ENCODE measurements at regions not wholly inside any gene's neighbourhood (a gene's known extent, or its start where the extent isn't known, plus 50 kb on each side); places are given as distances from the start of the nearest gene placed in this dataset.

DNA sequence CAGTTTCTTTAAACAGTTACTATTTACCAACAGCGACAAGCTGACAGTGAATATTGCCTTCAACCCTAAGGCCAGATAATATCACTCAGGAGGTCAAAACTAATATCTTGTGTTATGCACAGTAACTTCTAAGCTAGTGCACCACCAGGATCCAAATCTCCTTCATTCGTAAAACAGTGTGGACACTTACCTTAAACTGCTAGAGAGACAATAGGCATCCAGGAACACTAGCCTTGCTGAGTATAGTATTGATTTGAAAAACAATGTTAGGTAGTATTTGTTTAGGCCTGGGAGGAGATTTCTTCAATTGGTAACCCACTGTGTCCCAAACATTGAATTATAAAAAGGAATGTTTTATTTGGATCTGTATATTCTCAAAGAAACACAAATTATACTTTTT is 707.9 kb upstream of the UBE2E2 start:
- ATAC-seq: no peak
- H3K9me2 ChIP-seq (ENCODE audit: insufficient read depth): no peaks in the 10 kb centered on the region
- no TSS peak for BruUV-seq (replicated peaks)
- H4K20me1 ChIP-seq (ENCODE audit: insufficient read depth): no peaks in the 10 kb centered on the region
- no peak overlapping the region for H3K9ac ChIP-seq (ENCODE audit: low read length)
- no peaks in the 10 kb centered on the region for H3K79me2 ChIP-seq (ENCODE audit: insufficient read depth, low read length)
- H3K27ac ChIP-seq (ENCODE audit: low read depth, low read length): no peak overlapping the region
- no peaks in the 10 kb centered on the region for H3K4me1 ChIP-seq (ENCODE audit: control insufficient read depth in 1 of 2, insufficient read depth in 2 of 2, low read length in 2 of 2)
- no peak overlapping the region for H3K4me2 ChIP-seq (ENCODE audit: low read length)
- no peak overlapping the region for H2AFZ ChIP-seq (ENCODE audit: low read depth, low read length, poor library complexity, severe bottlenecking)
- peaks cover 0 to 11% of the 10 kb centered on the region in 2 experiments; a peak in 2 of 4 replicates for H3K9me3 ChIP-seq (ENCODE audit: control insufficient read depth in 1 of 2, insufficient read depth in 1 of 2, low read depth in 1 of 2, low read length in 2 of 2)
- no peaks in the 10 kb centered on the region for H3K36me3 ChIP-seq (ENCODE audit: control insufficient read depth in 1 of 2, insufficient read depth in 2 of 2, low read length in 2 of 2)
- TF ChIP-seq POLR2A (IDR thresholded peaks at IDR 0.05; ENCODE audit: borderline replicate concordance, extremely low read depth, insufficient read depth, insufficient read length) (no peak), SP1 (IDR thresholded peaks at IDR 0.05; ENCODE audit: low read depth) (no peak), ELF1 (IDR thresholded peaks at IDR 0.05; ENCODE audit: borderline replicate concordance, low read depth) (no peak)
- H3K27me3 ChIP-seq (ENCODE audit: insufficient read depth, low read length): no peaks in the 10 kb centered on the region
- H3K4me3 ChIP-seq (replicated peaks in 1 of 2; ENCODE audit: low read depth in 1 of 2, low read length in 2 of 2): no peak overlapping the region
- ChIA-PET CTCF (no interaction called here), POLR2A (no interaction called here), RAD21 (ENCODE audit: low non-redundant PET in 1 of 2, low total read pairs in 2 of 2, uncharacterized antibody in 2 of 2, unreplicated experiment in 2 of 2) (no interaction called here)
- intact Hi-C loops (cut with micrococcal nuclease): no loop called here
- no peak for DNase-seq (ENCODE audit: low read depth, low spot score)

DNA sequence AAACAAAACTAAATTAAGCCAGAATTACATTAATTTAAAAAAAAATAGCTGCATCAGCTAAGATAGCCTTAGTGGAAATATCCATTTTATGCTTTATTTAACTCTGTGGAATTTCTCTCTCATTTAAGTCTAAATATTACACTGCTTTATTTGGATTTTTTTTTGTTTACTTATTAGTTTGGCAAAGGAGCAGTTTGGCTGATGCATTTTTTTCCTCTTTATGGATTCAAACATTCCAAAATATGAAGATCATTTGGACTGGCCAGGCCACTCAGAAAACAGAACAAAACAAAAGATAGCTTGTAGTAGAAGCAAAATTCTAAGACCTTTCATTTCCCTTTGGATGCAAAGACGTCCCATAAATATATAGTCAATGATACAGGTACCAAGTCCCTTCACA is 707.3 kb upstream of the UBE2E2 start:
- intact Hi-C loops (cut with micrococcal nuclease): no loop called here
- Histone ChIP-seq H3K9ac (ENCODE audit: low read length) (no peak overlapping the region), H3K4me1 (ENCODE audit: control insufficient read depth in 1 of 2, insufficient read depth in 2 of 2, low read length in 2 of 2) (no peaks in the 10 kb centered on the region), H3K27ac (ENCODE audit: low read depth, low read length) (no peak overlapping the region), H2AFZ (ENCODE audit: low read depth, low read length, poor library complexity, severe bottlenecking) (no peak overlapping the region), H3K27me3 (ENCODE audit: insufficient read depth, low read length) (no peaks in the 10 kb centered on the region), H3K79me2 (ENCODE audit: insufficient read depth, low read length) (no peaks in the 10 kb centered on the region), H3K4me3 (replicated peaks in 1 of 2; ENCODE audit: low read depth in 1 of 2, low read length in 2 of 2) (no peak overlapping the region), H3K4me2 (ENCODE audit: low read length) (no peak overlapping the region), H3K9me3 (ENCODE audit: control insufficient read depth in 1 of 2, insufficient read depth in 1 of 2, low read depth in 1 of 2, low read length in 2 of 2) (peaks cover 0 to 11% of the 10 kb centered on the region in 2 experiments; a peak in 2 of 4 replicates), H3K9me2 (ENCODE audit: insufficient read depth) (no peaks in the 10 kb centered on the region), H4K20me1 (ENCODE audit: insufficient read depth) (no peaks in the 10 kb centered on the region), H3K36me3 (ENCODE audit: control insufficient read depth in 1 of 2, insufficient read depth in 2 of 2, low read length in 2 of 2) (no peaks in the 10 kb centered on the region)
- no TSS peak for BruUV-seq (replicated peaks)
- no peak for TF ChIP-seq EGR1 (IDR thresholded peaks at IDR 0.05; ENCODE audit: low read depth)
- no peak for TF ChIP-seq ELF1 (IDR thresholded peaks at IDR 0.05; ENCODE audit: borderline replicate concordance, low read depth)
- TF ChIP-seq JUND (IDR thresholded peaks at IDR 0.05): no peak
- TF ChIP-seq SP1 (IDR thresholded peaks at IDR 0.05; ENCODE audit: low read depth): no peak
- TF ChIP-seq POLR2AphosphoS5 (IDR thresholded peaks at IDR 0.05; ENCODE audit: low read depth, low read length): no peak
- no peak for TF ChIP-seq POLR2A (IDR thresholded peaks at IDR 0.05; ENCODE audit: borderline replicate concordance, extremely low read depth, insufficient read depth, insufficient read length)
- TF ChIP-seq, protein P1, sequence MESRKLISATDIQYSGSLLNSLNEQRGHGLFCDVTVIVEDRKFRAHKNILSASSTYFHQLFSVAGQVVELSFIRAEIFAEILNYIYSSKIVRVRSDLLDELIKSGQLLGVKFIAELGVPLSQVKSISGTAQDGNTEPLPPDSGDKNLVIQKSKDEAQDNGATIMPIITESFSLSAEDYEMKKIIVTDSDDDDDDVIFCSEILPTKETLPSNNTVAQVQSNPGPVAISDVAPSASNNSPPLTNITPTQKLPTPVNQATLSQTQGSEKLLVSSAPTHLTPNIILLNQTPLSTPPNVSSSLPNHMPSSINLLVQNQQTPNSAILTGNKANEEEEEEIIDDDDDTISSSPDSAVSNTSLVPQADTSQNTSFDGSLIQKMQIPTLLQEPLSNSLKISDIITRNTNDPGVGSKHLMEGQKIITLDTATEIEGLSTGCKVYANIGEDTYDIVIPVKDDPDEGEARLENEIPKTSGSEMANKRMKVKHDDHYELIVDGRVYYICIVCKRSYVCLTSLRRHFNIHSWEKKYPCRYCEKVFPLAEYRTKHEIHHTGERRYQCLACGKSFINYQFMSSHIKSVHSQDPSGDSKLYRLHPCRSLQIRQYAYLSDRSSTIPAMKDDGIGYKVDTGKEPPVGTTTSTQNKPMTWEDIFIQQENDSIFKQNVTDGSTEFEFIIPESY (IDR thresholded peaks at IDR 0.05; ENCODE audit: extremely low read depth, insufficient replicate concordance, low read length): no peak
- no peak for TF ChIP-seq EZH2 (IDR thresholded peaks at IDR 0.05)
- TF ChIP-seq SRF (IDR thresholded peaks at IDR 0.05; ENCODE audit: low read depth): no peak
- TF ChIP-seq, protein P2, sequence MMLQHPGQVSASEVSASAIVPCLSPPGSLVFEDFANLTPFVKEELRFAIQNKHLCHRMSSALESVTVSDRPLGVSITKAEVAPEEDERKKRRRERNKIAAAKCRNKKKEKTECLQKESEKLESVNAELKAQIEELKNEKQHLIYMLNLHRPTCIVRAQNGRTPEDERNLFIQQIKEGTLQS (IDR thresholded peaks at IDR 0.05): no peak
- no peak for TF ChIP-seq RAD21 (IDR thresholded peaks at IDR 0.05; ENCODE audit: low read depth)
- TF ChIP-seq EZH2phosphoT487 (IDR thresholded peaks at IDR 0.05; ENCODE audit: borderline replicate concordance): no peak
- TF ChIP-seq FOSL1 (IDR thresholded peaks at IDR 0.05; ENCODE audit: low read depth): no peak
- no peak for TF ChIP-seq CBX3 (IDR thresholded peaks at IDR 0.05; ENCODE audit: low read depth)
- TF ChIP-seq, protein P3, sequence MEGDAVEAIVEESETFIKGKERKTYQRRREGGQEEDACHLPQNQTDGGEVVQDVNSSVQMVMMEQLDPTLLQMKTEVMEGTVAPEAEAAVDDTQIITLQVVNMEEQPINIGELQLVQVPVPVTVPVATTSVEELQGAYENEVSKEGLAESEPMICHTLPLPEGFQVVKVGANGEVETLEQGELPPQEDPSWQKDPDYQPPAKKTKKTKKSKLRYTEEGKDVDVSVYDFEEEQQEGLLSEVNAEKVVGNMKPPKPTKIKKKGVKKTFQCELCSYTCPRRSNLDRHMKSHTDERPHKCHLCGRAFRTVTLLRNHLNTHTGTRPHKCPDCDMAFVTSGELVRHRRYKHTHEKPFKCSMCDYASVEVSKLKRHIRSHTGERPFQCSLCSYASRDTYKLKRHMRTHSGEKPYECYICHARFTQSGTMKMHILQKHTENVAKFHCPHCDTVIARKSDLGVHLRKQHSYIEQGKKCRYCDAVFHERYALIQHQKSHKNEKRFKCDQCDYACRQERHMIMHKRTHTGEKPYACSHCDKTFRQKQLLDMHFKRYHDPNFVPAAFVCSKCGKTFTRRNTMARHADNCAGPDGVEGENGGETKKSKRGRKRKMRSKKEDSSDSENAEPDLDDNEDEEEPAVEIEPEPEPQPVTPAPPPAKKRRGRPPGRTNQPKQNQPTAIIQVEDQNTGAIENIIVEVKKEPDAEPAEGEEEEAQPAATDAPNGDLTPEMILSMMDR (IDR thresholded peaks at IDR 0.05 in 2 of 3, conservative IDR thresholded peaks at IDR 0.05 in 1 of 3; ENCODE audit: borderline replicate concordance in 1 of 3, insufficient read depth in 1 of 3, low read depth in 2 of 3, low read length in 2 of 3): no peak
- DNase-seq (ENCODE audit: low read depth, low spot score) (no peak), ATAC-seq (no peak)
- ChIA-PET CTCF (no interaction called here), RAD21 (ENCODE audit: low non-redundant PET in 1 of 2, low total read pairs in 2 of 2, uncharacterized antibody in 2 of 2, unreplicated experiment in 2 of 2) (no interaction called here), POLR2A (no interaction called here)
